ENCODE measurements at regions not wholly inside any gene's neighbourhood (a gene's known extent, or its start where the extent isn't known, plus 50 kb on each side); places are given as distances from the start of the nearest gene placed in this dataset.

DNA sequence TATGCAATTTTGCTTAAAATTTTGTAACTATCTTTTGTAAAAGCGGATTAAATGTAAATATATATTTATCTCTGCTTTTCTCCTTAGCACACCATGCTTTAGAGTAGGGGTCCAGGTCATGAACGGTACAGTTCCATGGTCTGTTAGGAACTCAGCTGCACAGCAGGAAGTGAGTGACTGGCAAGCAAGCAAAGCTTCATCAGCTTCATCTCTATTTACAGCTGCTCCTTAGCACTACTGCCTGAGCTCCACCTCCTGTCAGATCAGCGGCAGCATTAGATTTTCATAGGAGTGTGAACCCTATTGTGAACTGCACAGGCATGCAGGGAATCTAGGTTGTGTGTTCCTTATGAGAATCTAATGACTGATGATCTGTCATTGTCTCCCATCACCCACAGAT, 959.0 kb upstream of the SLC39A10 start:
- Histone ChIP-seq H3K27ac (ENCODE audit: low read length, poor library complexity, severe bottlenecking) (no peak overlapping the region), H3K18ac (ENCODE audit: low read depth in 1 of 2, low read length in 2 of 2) (no peak overlapping the region), H3K4ac (ENCODE audit: low read depth in 1 of 2, low read length in 2 of 2) (no peak overlapping the region), H2AK5ac (ENCODE audit: low read length, severe bottlenecking) (no peak overlapping the region), H2BK12ac (ENCODE audit: low read length in 2 of 2) (no peak overlapping the region), H3K23ac (ENCODE audit: low read length in 2 of 2) (no peak overlapping the region), H3K9ac (ENCODE audit: low read length) (no peak overlapping the region), H2BK15ac (ENCODE audit: low read depth, poor library complexity, severe bottlenecking) (no peak overlapping the region), H3K27me3 (ENCODE audit: control insufficient read depth in 1 of 2, insufficient read depth in 1 of 2, low read length in 2 of 2) (no peaks in the 10 kb centered on the region), H3K9me3 (ENCODE audit: control insufficient read depth, low read length) (peaks cover 7% of the 10 kb centered on the region), H3K4me2 (ENCODE audit: low read length, poor library complexity, severe bottlenecking) (no peak overlapping the region), H4K91ac (ENCODE audit: low read length) (no peak overlapping the region), H3K4me3 (ENCODE audit: insufficient read depth in 1 of 2, low read depth in 1 of 2, low read length in 2 of 2) (no peak overlapping the region), H3K36me3 (ENCODE audit: control insufficient read depth in 1 of 2, insufficient read depth in 2 of 2, low read depth in 1 of 2, low read length in 2 of 2) (no peaks in the 10 kb centered on the region), H3K79me1 (replicated peaks; ENCODE audit: low read length, poor library complexity, severe bottlenecking) (no peaks in the 10 kb centered on the region), H2BK5ac (ENCODE audit: low read depth, low read length, poor library complexity, severe bottlenecking) (no peak overlapping the region), H3K4me1 (ENCODE audit: control insufficient read depth, insufficient read depth, low read depth, low read length) (no peaks in the 10 kb centered on the region), H3K14ac (ENCODE audit: low read length in 2 of 2) (no peak overlapping the region), H2AFZ (ENCODE audit: low read depth, low read length) (no peak overlapping the region), H2BK120ac (ENCODE audit: low read depth, low read length) (no peak overlapping the region), H4K8ac (ENCODE audit: low read length) (no peak overlapping the region)
- DNase-seq = no peak
- 76% methylated on average over 2 of the region's 3 CpGs for whole genome bisulfite sequencing

DNA sequence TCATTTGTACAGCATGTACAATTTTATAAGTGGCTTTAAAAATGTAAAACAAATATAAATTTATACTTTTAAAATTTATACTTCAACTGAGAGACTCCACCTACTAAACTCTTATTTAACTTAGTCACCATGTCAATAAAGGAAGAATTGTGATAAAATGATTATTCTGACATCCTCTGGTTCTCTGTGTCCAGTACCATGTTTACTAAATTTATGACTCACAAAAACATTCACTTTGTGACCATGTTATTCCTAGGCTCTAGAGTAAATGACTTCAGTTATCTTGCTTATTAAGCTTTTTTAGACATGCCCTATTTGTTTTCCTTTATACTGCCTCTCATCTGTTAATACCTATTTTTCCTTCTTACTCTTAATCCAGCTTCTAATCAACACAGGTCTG, 959.6 kb upstream of the SLC39A10 start:
- no peak overlapping the region for H4K91ac ChIP-seq (ENCODE audit: low read length)
- H2BK120ac ChIP-seq (ENCODE audit: low read depth, low read length) = no peak overlapping the region
- no peak overlapping the region for H2AK5ac ChIP-seq (ENCODE audit: low read length, severe bottlenecking)
- no peaks in the 10 kb centered on the region for H3K36me3 ChIP-seq (ENCODE audit: control insufficient read depth in 1 of 2, insufficient read depth in 2 of 2, low read depth in 1 of 2, low read length in 2 of 2)
- no peak overlapping the region for H3K4me2 ChIP-seq (ENCODE audit: low read length, poor library complexity, severe bottlenecking)
- no peak overlapping the region for H3K23ac ChIP-seq (ENCODE audit: low read length in 2 of 2)
- no peak overlapping the region for H3K18ac ChIP-seq (ENCODE audit: low read depth in 1 of 2, low read length in 2 of 2)
- H3K9me3 ChIP-seq (ENCODE audit: control insufficient read depth, low read length) = peaks cover 7% of the 10 kb centered on the region
- H3K79me1 ChIP-seq (replicated peaks; ENCODE audit: low read length, poor library complexity, severe bottlenecking) = no peaks in the 10 kb centered on the region
- H4K8ac ChIP-seq (ENCODE audit: low read length) = no peak overlapping the region
- no peak overlapping the region for H3K27ac ChIP-seq (ENCODE audit: low read length, poor library complexity, severe bottlenecking)
- H3K4me1 ChIP-seq (ENCODE audit: control insufficient read depth, insufficient read depth, low read depth, low read length) = no peaks in the 10 kb centered on the region
- no peak for DNase-seq
- no peak overlapping the region for H2BK15ac ChIP-seq (ENCODE audit: low read depth, poor library complexity, severe bottlenecking)
- H3K14ac ChIP-seq (ENCODE audit: low read length in 2 of 2) = no peak overlapping the region
- H2BK12ac ChIP-seq (ENCODE audit: low read length in 2 of 2) = no peak overlapping the region
- no peak overlapping the region for H3K4me3 ChIP-seq (ENCODE audit: insufficient read depth in 1 of 2, low read depth in 1 of 2, low read length in 2 of 2)
- no peak overlapping the region for H2BK5ac ChIP-seq (ENCODE audit: low read depth, low read length, poor library complexity, severe bottlenecking)
- H3K27me3 ChIP-seq (ENCODE audit: control insufficient read depth in 1 of 2, insufficient read depth in 1 of 2, low read length in 2 of 2) = no peaks in the 10 kb centered on the region
- H3K9ac ChIP-seq (ENCODE audit: low read length) = no peak overlapping the region
- H3K4ac ChIP-seq (ENCODE audit: low read depth in 1 of 2, low read length in 2 of 2) = no peak overlapping the region
- H2AFZ ChIP-seq (ENCODE audit: low read depth, low read length) = no peak overlapping the region

DNA sequence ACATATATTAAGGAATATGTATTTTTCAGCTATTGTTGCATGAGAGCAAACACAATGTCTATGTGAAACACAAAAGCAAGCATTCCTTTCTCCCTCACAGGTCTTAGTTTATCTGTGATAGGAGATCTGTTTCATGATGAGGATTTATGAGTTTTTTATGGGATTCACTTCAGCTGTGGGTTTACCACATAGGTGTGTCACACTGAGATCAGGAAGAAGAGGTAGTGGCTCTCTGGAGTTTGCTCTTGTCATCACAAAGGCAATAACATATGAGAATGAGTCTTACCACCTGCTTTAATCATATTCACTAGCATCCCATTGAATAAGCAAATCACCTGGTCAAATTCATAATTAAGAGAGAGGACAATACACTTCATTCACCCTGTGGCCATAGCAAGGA, 960.3 kb upstream of the SLC39A10 start:
- H4K91ac ChIP-seq (ENCODE audit: low read length) = no peak overlapping the region
- no peak overlapping the region for H2BK120ac ChIP-seq (ENCODE audit: low read depth, low read length)
- no peak overlapping the region for H3K4me2 ChIP-seq (ENCODE audit: low read length, poor library complexity, severe bottlenecking)
- no peak overlapping the region for H3K4me3 ChIP-seq (ENCODE audit: insufficient read depth in 1 of 2, low read depth in 1 of 2, low read length in 2 of 2)
- H3K9ac ChIP-seq (ENCODE audit: low read length) = no peak overlapping the region
- H3K9me3 ChIP-seq (ENCODE audit: control insufficient read depth, low read length) = peaks cover 7% of the 10 kb centered on the region
- DNase-seq = no peak
- no peak overlapping the region for H3K23ac ChIP-seq (ENCODE audit: low read length in 2 of 2)
- no peak overlapping the region for H2AFZ ChIP-seq (ENCODE audit: low read depth, low read length)
- no peak overlapping the region for H2AK5ac ChIP-seq (ENCODE audit: low read length, severe bottlenecking)
- no peaks in the 10 kb centered on the region for H3K4me1 ChIP-seq (ENCODE audit: control insufficient read depth, insufficient read depth, low read depth, low read length)
- no peaks in the 10 kb centered on the region for H3K36me3 ChIP-seq (ENCODE audit: control insufficient read depth in 1 of 2, insufficient read depth in 2 of 2, low read depth in 1 of 2, low read length in 2 of 2)
- H4K8ac ChIP-seq (ENCODE audit: low read length) = no peak overlapping the region
- no peak overlapping the region for H2BK15ac ChIP-seq (ENCODE audit: low read depth, poor library complexity, severe bottlenecking)
- no peaks in the 10 kb centered on the region for H3K27me3 ChIP-seq (ENCODE audit: control insufficient read depth in 1 of 2, insufficient read depth in 1 of 2, low read length in 2 of 2)
- H2BK5ac ChIP-seq (ENCODE audit: low read depth, low read length, poor library complexity, severe bottlenecking) = no peak overlapping the region
- H3K4ac ChIP-seq (ENCODE audit: low read depth in 1 of 2, low read length in 2 of 2) = no peak overlapping the region
- H2BK12ac ChIP-seq (ENCODE audit: low read length in 2 of 2) = no peak overlapping the region
- H3K18ac ChIP-seq (ENCODE audit: low read depth in 1 of 2, low read length in 2 of 2) = no peak overlapping the region
- H3K14ac ChIP-seq (ENCODE audit: low read length in 2 of 2) = no peak overlapping the region
- H3K79me1 ChIP-seq (replicated peaks; ENCODE audit: low read length, poor library complexity, severe bottlenecking) = no peaks in the 10 kb centered on the region
- H3K27ac ChIP-seq (ENCODE audit: low read length, poor library complexity, severe bottlenecking) = no peak overlapping the region

DNA sequence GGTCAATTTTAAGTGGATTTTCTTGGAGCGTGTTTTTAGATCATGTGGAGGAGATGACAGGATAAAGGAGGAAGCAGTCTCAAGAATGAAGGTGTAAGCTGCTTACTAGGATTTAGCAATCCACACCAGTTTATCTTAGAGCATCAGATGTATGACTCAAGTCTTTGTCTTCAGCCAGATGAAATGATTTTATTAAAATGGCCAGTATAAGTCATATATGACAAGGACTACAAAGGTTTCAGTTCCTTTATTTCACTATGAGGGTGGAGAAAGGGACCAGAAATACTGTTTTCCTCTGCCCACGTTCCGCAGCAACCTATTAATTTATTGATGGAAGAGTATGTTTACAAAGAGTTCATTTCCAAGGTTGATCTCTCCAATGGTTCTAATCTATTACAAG, 970.5 kb upstream of the SLC39A10 start:
- H3K27ac ChIP-seq (ENCODE audit: low read length, poor library complexity, severe bottlenecking) = no peak overlapping the region
- H3K79me1 ChIP-seq (replicated peaks; ENCODE audit: low read length, poor library complexity, severe bottlenecking) = no peaks in the 10 kb centered on the region
- H3K4me3 ChIP-seq (ENCODE audit: insufficient read depth in 1 of 2, low read depth in 1 of 2, low read length in 2 of 2) = no peak overlapping the region
- H2BK120ac ChIP-seq (ENCODE audit: low read depth, low read length) = no peak overlapping the region
- H2BK12ac ChIP-seq (ENCODE audit: low read length in 2 of 2) = no peak overlapping the region
- no peak for DNase-seq
- no peak overlapping the region for H2AFZ ChIP-seq (ENCODE audit: low read depth, low read length)
- peaks cover 3% of the 10 kb centered on the region for H3K9me3 ChIP-seq (ENCODE audit: control insufficient read depth, low read length)
- no peak overlapping the region for H2BK5ac ChIP-seq (ENCODE audit: low read depth, low read length, poor library complexity, severe bottlenecking)
- no peak overlapping the region for H2BK15ac ChIP-seq (ENCODE audit: low read depth, poor library complexity, severe bottlenecking)
- no peaks in the 10 kb centered on the region for H3K27me3 ChIP-seq (ENCODE audit: control insufficient read depth in 1 of 2, insufficient read depth in 1 of 2, low read length in 2 of 2)
- H3K4me1 ChIP-seq (ENCODE audit: control insufficient read depth, insufficient read depth, low read depth, low read length) = no peaks in the 10 kb centered on the region
- no peak overlapping the region for H3K4me2 ChIP-seq (ENCODE audit: low read length, poor library complexity, severe bottlenecking)
- 60% methylated on average over 1 of the region's 3 CpGs for WGBS
- no peak overlapping the region for H3K14ac ChIP-seq (ENCODE audit: low read length in 2 of 2)
- H4K8ac ChIP-seq (ENCODE audit: low read length) = no peak overlapping the region
- no peak overlapping the region for H3K9ac ChIP-seq (ENCODE audit: low read length)
- H3K18ac ChIP-seq (ENCODE audit: low read depth in 1 of 2, low read length in 2 of 2) = no peak overlapping the region
- H3K23ac ChIP-seq (ENCODE audit: low read length in 2 of 2) = no peak overlapping the region
- no peaks in the 10 kb centered on the region for H3K36me3 ChIP-seq (ENCODE audit: control insufficient read depth in 1 of 2, insufficient read depth in 2 of 2, low read depth in 1 of 2, low read length in 2 of 2)
- H2AK5ac ChIP-seq (ENCODE audit: low read length, severe bottlenecking) = no peak overlapping the region
- H3K4ac ChIP-seq (ENCODE audit: low read depth in 1 of 2, low read length in 2 of 2) = no peak overlapping the region
- no peak overlapping the region for H4K91ac ChIP-seq (ENCODE audit: low read length)
